NCI-H2227 (cell line): ENCODE measurements at regions not wholly inside any gene's neighbourhood (a gene's known extent, or its start where the extent isn't known, plus 50 kb on each side); places are given as distances from the start of the nearest gene placed in this dataset.

ENCODE experiments used
- DNase-seq: peaks from one replicate; lab custom pipeline; 2025; ENCODE audit not compliant: unreplicated experiment; lab: John Stamatoyannopoulos, UW

DNA sequence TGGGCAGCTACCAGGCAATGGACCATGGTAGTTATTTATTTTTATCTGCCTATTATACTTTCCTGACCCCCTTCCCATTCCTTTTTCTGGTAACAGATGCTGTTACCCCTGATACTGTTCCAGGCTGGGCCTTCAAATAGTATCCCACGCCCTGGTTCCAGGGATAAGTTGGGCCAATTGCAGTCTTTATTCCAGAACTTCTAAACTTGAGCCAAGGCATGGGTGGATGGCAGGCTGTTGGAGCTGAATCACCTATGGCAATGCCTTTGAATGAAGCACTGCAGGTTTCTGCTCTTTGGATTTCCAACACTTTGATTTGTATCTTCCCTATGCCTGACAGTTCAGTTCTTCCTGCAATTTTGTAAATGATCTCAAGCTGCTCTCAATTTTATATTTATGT lies 99.2 kb upstream of the LHCGR start:
- DNase-seq, result no peak

DNA sequence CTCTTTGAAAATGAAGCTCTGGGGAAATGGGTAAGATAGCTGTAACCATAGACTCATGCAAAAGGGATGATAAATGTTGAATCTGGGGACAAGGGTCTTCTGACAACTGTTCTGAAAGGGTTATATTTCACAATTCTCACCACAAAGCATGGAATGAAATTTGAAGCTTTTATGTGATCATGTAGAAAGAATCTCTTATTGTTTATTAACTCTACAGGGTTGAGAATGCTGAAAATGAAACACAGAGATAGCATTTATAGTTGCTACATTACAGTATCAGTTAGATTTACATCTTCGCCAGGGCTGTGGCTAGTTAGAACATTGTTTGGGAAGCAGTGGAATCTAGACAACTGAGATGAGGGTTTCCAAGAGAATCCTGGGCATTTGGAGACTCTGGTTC lies 97.4 kb upstream of the LHCGR start:
- no peak for DNase-seq

- no peak for DNase-seq
Measured at GRCh38 chr2:48851161-48851560, 95.6 kb upstream of the LHCGR start.

- DNase-seq, result no peak
Measured at GRCh38 chr2:48849770-48850169, 94.2 kb upstream of the LHCGR start.

DNA sequence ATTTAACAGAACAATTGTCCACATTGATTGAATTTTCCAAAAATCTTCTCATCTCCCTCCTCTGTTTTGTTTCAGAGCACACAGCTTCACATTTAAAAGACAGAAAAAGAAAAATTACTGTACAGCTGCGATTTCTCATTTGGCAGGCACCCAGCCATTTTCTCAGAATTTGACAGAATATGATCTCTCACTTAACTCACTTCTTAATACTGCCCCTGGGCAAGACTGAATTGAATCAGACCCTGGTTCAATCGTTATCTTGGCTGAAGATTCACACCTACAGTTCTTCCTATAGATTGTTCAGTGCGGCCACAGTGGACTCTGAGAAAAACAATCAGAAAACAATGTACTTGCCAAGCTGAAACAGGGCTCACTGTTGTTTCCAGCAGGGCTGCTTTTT lies 90.2 kb upstream of the LHCGR start:
- no peak for DNase-seq

- no peak for DNase-seq
Measured at GRCh38 chr2:48844417-48845155, 89.1 kb upstream of the LHCGR start.

- no peak for DNase-seq
Measured at GRCh38 chr2:48841126-48841525, 85.6 kb upstream of the LHCGR start.

DNA sequence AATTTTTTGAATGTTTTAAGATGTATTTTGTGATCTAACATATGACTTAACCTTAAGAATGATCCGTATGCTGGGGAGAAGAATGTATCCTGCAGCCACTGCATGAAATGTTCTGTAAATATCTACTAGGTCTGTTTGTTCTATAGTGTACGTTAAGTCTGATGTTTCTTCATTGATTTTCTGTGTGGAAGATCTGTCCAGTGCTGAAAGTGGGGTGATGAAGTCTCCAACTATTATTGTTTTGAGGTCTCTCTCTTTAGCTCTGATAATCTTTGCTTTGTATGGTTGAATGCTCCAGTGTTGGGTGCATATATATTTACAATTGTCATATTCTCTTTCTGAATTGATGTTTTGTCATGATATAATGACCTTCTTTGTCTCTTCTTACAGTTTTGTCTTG lies 82.5 kb upstream of the LHCGR start:
- DNase-seq, result no peak

DNA sequence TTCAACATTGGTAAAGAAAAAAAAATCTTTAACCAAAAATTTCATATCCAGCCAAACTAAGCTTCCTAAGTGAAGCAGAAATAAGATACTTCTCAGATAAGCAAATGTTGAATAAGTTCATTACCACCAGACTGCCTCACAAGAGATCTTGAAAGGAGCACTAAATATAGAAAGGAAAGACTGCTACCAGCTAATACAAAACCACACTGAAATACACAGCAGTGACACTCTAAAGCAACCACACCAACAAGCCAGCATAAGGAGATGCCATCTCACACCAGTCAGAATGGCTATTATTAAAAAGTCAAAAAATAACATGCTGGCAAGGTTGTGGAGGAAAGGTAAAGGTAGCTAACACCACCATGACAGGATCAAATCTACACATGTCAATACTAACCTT lies 74.0 kb upstream of the LHCGR start:
- DNase-seq, result no peak

GRCh38 chr2:48829036-48829435 lies 73.5 kb upstream of the LHCGR start:
- no peak for DNase-seq

DNA sequence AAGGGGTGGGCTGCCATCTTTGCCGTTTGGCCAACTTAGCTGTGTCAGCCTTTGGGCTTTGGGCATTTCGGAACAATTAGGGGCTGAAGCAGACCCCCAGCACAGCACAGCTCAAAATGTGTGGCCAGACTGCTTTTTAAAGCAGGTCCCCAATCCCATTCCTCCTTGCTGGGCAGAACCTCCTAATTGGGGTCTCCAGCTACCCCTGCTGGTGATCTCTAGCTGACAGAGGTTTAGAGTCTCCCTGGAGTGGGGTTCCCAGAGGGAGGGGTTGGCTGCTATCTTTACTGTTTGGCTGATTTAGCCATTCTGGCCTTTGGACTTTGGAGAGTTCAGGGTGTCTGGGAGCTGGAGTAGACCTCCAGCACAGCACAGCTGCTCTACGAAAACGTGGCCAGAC lies 71.5 kb upstream of the LHCGR start:
- no peak for DNase-seq

GRCh38 chr2:48824116-48824515 lies 68.6 kb upstream of the LHCGR start:
- no peak for DNase-seq

- no peak for DNase-seq
Measured at GRCh38 chr2:48819206-48819735, 63.7 kb upstream of the LHCGR start.

GRCh38 chr2:48817355-48817754 lies 61.8 kb upstream of the LHCGR start:
- no peak for DNase-seq

DNA sequence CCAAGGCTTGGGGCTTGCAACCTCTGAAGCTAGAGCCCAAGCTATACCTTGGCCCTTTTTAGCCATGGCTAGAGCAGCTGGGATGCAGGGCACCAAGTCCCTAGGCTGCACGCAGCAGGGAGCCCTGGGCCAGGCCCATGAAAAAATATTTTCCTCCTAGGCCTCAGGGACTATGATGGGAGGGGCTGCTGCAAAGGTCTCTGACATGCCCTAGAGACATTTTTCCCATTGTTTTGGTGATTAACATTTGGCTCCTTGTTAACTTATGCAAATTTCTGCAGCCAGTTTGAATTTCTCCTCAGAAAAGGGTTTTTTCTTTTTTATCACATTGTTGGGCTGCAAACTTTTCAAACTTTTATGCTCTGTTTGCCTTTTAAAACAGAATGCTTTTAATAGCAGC lies 56.9 kb upstream of the LHCGR start:
- DNase-seq, result no peak

GRCh38 chr2:48808311-48808710 lies 52.8 kb upstream of the LHCGR start:
- DNase-seq, result no peak
